ENCODE measurements at regions not wholly inside any gene's neighbourhood (a gene's known extent, or its start where the extent isn't known, plus 50 kb on each side); places are given as distances from the start of the nearest gene placed in this dataset.

DNA sequence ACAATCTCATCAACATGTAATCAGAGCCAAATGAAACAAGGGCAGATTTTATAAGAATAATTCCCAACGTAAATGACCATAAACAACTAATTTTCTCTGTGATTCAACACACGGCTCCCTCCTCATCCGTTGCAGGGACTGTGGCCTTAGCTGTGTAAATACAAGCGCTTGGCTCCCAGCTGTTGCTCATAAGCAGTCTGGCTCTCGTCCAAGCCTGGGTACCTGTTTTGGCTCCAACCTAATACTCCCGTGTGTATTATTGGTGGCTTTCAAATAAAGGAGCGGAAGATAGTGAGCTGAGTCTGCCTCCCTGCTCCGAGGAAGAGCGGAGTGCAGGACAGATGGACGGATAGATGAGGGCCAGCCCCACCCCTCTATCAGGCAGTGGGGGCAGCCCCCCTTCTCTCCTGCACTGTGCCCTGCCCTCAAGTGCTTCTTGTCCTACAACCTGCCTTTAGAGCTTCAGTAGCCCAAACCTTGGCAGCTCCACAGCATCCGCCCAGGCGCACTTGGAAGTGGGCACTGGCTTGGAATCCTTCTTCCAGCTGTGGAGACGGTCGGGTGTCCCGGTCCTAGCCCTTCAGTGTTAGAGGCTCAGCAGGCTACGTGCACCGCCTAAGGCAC is 670.9 kb downstream of the BRD1 start:
- Histone ChIP-seq H3K4me3 (replicated peaks; ENCODE audit: insufficient read depth, low read length) (no peak overlapping the region), H3K27me3 (ENCODE audit: insufficient read depth, poor library complexity, severe bottlenecking) (no peaks in the 10 kb centered on the region), H3K27ac (replicated peaks) (no peak overlapping the region)
- DNase-seq (ENCODE audit: low read depth in 1 of 2, low spot score in 1 of 2) = no peak
- TF ChIP-seq POLR2AphosphoS5 (IDR thresholded peaks at IDR 0.05; ENCODE audit: low read depth) (no peak), SPI1 (IDR thresholded peaks at IDR 0.05; ENCODE audit: borderline replicate concordance, low read depth) (no peak), GABPA (IDR thresholded peaks at IDR 0.05; ENCODE audit: low read depth) (no peak)
- TF ChIP-seq, protein P1, sequence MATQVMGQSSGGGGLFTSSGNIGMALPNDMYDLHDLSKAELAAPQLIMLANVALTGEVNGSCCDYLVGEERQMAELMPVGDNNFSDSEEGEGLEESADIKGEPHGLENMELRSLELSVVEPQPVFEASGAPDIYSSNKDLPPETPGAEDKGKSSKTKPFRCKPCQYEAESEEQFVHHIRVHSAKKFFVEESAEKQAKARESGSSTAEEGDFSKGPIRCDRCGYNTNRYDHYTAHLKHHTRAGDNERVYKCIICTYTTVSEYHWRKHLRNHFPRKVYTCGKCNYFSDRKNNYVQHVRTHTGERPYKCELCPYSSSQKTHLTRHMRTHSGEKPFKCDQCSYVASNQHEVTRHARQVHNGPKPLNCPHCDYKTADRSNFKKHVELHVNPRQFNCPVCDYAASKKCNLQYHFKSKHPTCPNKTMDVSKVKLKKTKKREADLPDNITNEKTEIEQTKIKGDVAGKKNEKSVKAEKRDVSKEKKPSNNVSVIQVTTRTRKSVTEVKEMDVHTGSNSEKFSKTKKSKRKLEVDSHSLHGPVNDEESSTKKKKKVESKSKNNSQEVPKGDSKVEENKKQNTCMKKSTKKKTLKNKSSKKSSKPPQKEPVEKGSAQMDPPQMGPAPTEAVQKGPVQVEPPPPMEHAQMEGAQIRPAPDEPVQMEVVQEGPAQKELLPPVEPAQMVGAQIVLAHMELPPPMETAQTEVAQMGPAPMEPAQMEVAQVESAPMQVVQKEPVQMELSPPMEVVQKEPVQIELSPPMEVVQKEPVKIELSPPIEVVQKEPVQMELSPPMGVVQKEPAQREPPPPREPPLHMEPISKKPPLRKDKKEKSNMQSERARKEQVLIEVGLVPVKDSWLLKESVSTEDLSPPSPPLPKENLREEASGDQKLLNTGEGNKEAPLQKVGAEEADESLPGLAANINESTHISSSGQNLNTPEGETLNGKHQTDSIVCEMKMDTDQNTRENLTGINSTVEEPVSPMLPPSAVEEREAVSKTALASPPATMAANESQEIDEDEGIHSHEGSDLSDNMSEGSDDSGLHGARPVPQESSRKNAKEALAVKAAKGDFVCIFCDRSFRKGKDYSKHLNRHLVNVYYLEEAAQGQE (IDR thresholded peaks at IDR 0.05; ENCODE audit: insufficient replicate concordance, low read depth) = no peak
- TF ChIP-seq, protein P2, sequence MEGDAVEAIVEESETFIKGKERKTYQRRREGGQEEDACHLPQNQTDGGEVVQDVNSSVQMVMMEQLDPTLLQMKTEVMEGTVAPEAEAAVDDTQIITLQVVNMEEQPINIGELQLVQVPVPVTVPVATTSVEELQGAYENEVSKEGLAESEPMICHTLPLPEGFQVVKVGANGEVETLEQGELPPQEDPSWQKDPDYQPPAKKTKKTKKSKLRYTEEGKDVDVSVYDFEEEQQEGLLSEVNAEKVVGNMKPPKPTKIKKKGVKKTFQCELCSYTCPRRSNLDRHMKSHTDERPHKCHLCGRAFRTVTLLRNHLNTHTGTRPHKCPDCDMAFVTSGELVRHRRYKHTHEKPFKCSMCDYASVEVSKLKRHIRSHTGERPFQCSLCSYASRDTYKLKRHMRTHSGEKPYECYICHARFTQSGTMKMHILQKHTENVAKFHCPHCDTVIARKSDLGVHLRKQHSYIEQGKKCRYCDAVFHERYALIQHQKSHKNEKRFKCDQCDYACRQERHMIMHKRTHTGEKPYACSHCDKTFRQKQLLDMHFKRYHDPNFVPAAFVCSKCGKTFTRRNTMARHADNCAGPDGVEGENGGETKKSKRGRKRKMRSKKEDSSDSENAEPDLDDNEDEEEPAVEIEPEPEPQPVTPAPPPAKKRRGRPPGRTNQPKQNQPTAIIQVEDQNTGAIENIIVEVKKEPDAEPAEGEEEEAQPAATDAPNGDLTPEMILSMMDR (IDR thresholded peaks at IDR 0.05; ENCODE audit: insufficient read depth, low read length) = no peak

DNA sequence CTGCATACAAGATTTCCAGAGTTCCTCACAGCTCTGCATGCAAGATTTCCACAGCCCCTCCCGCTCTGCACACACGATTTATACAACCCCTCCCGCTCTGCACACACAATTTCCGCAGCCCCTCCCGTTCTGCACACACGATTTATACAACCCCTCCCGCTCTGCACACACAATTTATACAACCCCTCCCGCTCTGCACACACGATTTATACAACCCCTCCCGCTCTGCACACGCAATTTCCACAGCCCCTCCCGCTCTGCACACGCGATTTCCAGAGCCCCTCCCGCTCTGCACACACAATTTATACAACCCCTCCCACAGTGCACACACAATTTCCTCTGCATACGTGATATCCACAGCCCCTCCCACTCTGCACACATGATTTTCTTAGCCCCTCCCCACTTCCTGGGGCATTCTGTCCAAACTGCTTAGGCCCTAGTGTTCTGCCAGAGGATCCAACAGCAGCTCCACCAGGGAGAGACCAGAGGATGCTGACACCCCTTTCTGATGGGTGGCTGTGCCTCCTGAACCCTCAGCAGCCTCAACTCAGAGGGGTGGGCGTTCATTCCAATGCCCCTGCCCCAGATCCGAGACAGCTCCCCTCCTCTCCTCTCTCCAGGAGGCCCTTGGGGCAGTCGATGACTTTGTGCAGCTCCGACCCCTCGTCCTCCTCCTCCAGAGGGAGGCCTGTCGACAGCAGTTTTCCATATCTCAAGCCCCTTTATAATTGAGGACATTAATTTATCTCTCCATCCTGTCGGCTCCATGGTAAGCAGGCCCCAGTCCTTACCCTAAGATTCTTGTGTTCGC is 671.7 kb downstream of the BRD1 start:
- H3K4me3 ChIP-seq (replicated peaks; ENCODE audit: insufficient read depth, low read length) = no peak overlapping the region
- DNase-seq (ENCODE audit: low read depth in 1 of 2, low spot score in 1 of 2) = no peak
- no peak overlapping the region for H3K27ac ChIP-seq (replicated peaks)
- TF ChIP-seq SPI1 (IDR thresholded peaks at IDR 0.05; ENCODE audit: borderline replicate concordance, low read depth) = no peak
- TF ChIP-seq, protein P1 (IDR thresholded peaks at IDR 0.05; ENCODE audit: insufficient replicate concordance, low read depth) = no peak
- TF ChIP-seq, protein P2 (IDR thresholded peaks at IDR 0.05; ENCODE audit: insufficient read depth, low read length) = no peak
- no peak for TF ChIP-seq GABPA (IDR thresholded peaks at IDR 0.05; ENCODE audit: low read depth)
- no peak for TF ChIP-seq POLR2AphosphoS5 (IDR thresholded peaks at IDR 0.05; ENCODE audit: low read depth)
- H3K27me3 ChIP-seq (ENCODE audit: insufficient read depth, poor library complexity, severe bottlenecking) = no peaks in the 10 kb centered on the region

DNA sequence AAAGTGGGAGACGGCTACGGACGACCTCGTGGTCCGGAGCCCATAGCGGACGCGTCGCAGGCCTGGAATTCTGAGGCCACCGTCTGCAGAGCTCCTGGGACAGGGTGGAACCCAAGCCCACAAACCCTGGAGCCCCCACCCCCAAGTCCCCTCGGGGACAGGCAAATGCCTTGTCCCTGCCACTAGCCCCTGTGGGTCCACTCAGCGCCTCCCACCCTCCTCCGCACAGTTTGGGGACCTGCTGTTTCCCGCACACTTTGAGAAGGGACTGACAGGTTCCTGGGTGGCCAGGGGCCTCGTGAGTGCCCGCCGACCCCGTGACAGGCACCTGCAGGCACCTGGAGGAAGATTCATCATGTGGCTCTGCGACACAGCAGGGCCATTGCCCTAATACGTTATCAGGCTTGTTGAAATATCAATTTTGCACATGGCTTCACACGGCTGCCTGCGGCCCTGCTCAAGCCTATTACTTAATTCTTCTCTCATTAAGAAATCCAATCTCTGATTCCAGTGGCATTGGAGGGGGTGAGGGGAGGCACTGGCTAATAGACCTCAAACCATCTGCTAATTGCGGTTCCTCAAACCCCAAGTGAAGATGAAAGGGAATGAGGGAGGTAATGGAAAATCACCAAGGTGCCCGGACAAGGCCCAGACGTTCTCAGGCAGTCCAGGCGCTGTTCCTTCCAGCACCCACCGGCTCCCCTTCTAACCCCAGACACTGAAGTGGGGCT is 672.5 kb downstream of the BRD1 start:
- no peak for TF ChIP-seq GABPA (IDR thresholded peaks at IDR 0.05; ENCODE audit: low read depth)
- TF ChIP-seq, protein P2 (IDR thresholded peaks at IDR 0.05; ENCODE audit: insufficient read depth, low read length) = no peak
- TF ChIP-seq, protein P1 (IDR thresholded peaks at IDR 0.05; ENCODE audit: insufficient replicate concordance, low read depth) = no peak
- no peak for TF ChIP-seq SPI1 (IDR thresholded peaks at IDR 0.05; ENCODE audit: borderline replicate concordance, low read depth)
- no peak for TF ChIP-seq POLR2AphosphoS5 (IDR thresholded peaks at IDR 0.05; ENCODE audit: low read depth)
- DNase-seq (ENCODE audit: low read depth in 1 of 2, low spot score in 1 of 2) = no peak
- Histone ChIP-seq H3K27me3 (ENCODE audit: insufficient read depth, poor library complexity, severe bottlenecking) (no peaks in the 10 kb centered on the region), H3K27ac (replicated peaks) (no peak overlapping the region), H3K4me3 (replicated peaks; ENCODE audit: insufficient read depth, low read length) (no peak overlapping the region)

Measured in HL-60 (cell line).